SH-SY5Y (cell line): ENCODE measurements at regions not wholly inside any gene's neighbourhood (a gene's known extent, or its start where the extent isn't known, plus 50 kb on each side); places are given as distances from the start of the nearest gene placed in this dataset.

Experiments
- GATA2 ChIP-seq: IDR thresholded peaks from 2 replicates; pipeline ENCODE4 v1.6.1; 2011; ENCODE audit warnings: mild to moderate bottlenecking, low read depth, low read length
- GATA3 ChIP-seq: IDR thresholded peaks from 2 replicates; pipeline ENCODE4 v1.6.1; 2011; ENCODE audit warnings: low read depth, mild to moderate bottlenecking, low read length, moderate library complexity

- no peak for TF ChIP-seq GATA2
- TF ChIP-seq GATA3 = no peak
Measured at GRCh38 chr4:128519163-128519830, 231.7 kb upstream of the PGRMC2 start.

GRCh38 chr4:128517739-128518510 is 230.3 kb upstream of the PGRMC2 start:
- TF ChIP-seq GATA2 (no peak), GATA3 (no peak)

GRCh38 chr4:128517096-128517738 is 229.6 kb upstream of the PGRMC2 start:
- TF ChIP-seq GATA3 (no peak), GATA2 (no peak)

GRCh38 chr4:128516301-128516969 is 228.8 kb upstream of the PGRMC2 start:
- TF ChIP-seq GATA3 (no peak), GATA2 (no peak)

- TF ChIP-seq GATA3 = no peak
- no peak for TF ChIP-seq GATA2
Measured at GRCh38 chr4:128513664-128514484, 226.3 kb upstream of the PGRMC2 start.

- TF ChIP-seq GATA2 (no peak), GATA3 (no peak)
Measured at GRCh38 chr4:128512767-128513322, 225.2 kb upstream of the PGRMC2 start.

GRCh38 chr4:128512161-128512560 is 224.5 kb upstream of the PGRMC2 start:
- TF ChIP-seq GATA3 (no peak), GATA2 (no peak)

GRCh38 chr4:128510850-128511249 is 223.2 kb upstream of the PGRMC2 start:
- TF ChIP-seq GATA2 (no peak), GATA3 (no peak)

- no peak for TF ChIP-seq GATA2
- TF ChIP-seq GATA3 = no peak
Measured at GRCh38 chr4:128502818-128503527, 215.4 kb upstream of the PGRMC2 start.

- TF ChIP-seq GATA2 (no peak), GATA3 (no peak)
Measured at GRCh38 chr4:128501239-128501638, 213.6 kb upstream of the PGRMC2 start.

GRCh38 chr4:128488055-128488705 is 200.6 kb upstream of the PGRMC2 start:
- TF ChIP-seq GATA2 (no peak), GATA3 (no peak)

- TF ChIP-seq GATA3 = no peak
- TF ChIP-seq GATA2 = no peak
Measured at GRCh38 chr4:128484896-128485295, 197.3 kb upstream of the PGRMC2 start.
